Sigmoid colon (tissue), 6 donors: ENCODE measurements at regions not wholly inside any gene's neighbourhood (a gene's known extent, or its start where the extent isn't known, plus 50 kb on each side); places are given as distances from the start of the nearest gene placed in this dataset.
"Not testable (repeated sequence)": the region's sequence is repeated elsewhere in the genome, so short reads cannot be mapped to it uniquely, and the experiment has no call there.

Experiments
- DNase-seq: peaks from one replicate; pipeline ENCODE4 v3.0.0-alpha.2; 2019
- H3K27ac ChIP-seq, 4 donors: fragments of 200-600 bp; sonication (generic); one replicate each; pipeline ENCODE4 v1.5.1; 2016 to 2019; ENCODE audit warnings: mild to moderate bottlenecking in 1 of 4
- H3K27me3 ChIP-seq, 3 donors: fragments of 200-600 bp; sonication (generic); one replicate each; pipeline ENCODE4 v1.5.1; 2019; ENCODE audit warnings: mild to moderate bottlenecking in 1 of 3
- H3K36me3 ChIP-seq, 4 donors: fragments of 200-600 bp; sonication (generic); one replicate each; pipeline ENCODE4 v1.5.1; 2016 to 2019
- H3K4me1 ChIP-seq, 4 donors: fragments of 200-600 bp; sonication (generic); one replicate each; pipeline ENCODE4 v1.5.1; 2017 to 2019
- H3K4me3 ChIP-seq, 4 donors: fragments of 200-600 bp; sonication (generic); one replicate each; pipeline ENCODE4 v1.5.1; 2017 to 2019; ENCODE audit warnings: mild to moderate bottlenecking in 2 of 4, moderate library complexity in 1 of 4
- H3K9me3 ChIP-seq, 4 donors: fragments of 200-600 bp in 3 of 4; sonication (generic) in 3 of 4; one replicate each; pipeline versions ENCODE4 v1.5.1 to v1.6.1; 2013 to 2019
- CTCF ChIP-seq, 4 experiments: fragments of 450-650 bp in 3 of 4; fragments of 200-600 bp in 1 of 4; IDR thresholded peaks; one replicate each; pipeline ENCODE4 v1.5.1; 2016 to 2019; ENCODE audit warnings: antibody characterized with exemption in 4 of 4, mild to moderate bottlenecking in 3 of 4, moderate library complexity in 2 of 4
- EP300 ChIP-seq, 4 donors: sonication (generic); formaldehyde crosslinking; IDR thresholded peaks; one replicate each; pipeline ENCODE4 v1.6.1; 2017; ENCODE audit warnings: antibody characterized with exemption in 4 of 4
- POLR2A ChIP-seq, 2 donors: fragments of 450-650 bp; IDR thresholded peaks; one replicate each; pipeline ENCODE4 v1.6.1; 2016; ENCODE audit warnings: antibody characterized with exemption in 2 of 2, mild to moderate bottlenecking in 2 of 2, moderate library complexity in 2 of 2
- POLR2AphosphoS5 ChIP-seq, 4 donors: sonication (generic); formaldehyde crosslinking; IDR thresholded peaks; one replicate each; pipeline ENCODE4 v1.6.1; 2017; ENCODE audit warnings: antibody characterized with exemption in 4 of 4
- WGBS, 2 donors: extraction: QIAGEN DNeasy Blood & Tissue Kit; methylation state at CpG; one replicate each; pipeline ENCODE4 v1.1.7; 2013; 5-methylcytosine and 5-hydroxymethylcytosine counted together
- intact Hi-C: fragments of 100-400 bp; cut with DNase I; formaldehyde crosslinking; loops from one replicate; pipeline ENCODE4 v1.15.1; 2023
- donor health status: healthy with polysubstance abuse.
- donor health status: healthy.

- Histone ChIP-seq H3K27me3 (no peaks in the 10 kb centered on the region), H3K36me3 (no peaks in the 10 kb centered on the region), H3K4me1 (no peaks in the 10 kb centered on the region), H3K9me3 (no peaks in the 10 kb centered on the region), H3K4me3 (no peak overlapping the region), H3K27ac (no peak overlapping the region)
- no peak for TF ChIP-seq POLR2AphosphoS5 (IDR thresholded peaks at IDR 0.05)
- no peak for TF ChIP-seq POLR2A (IDR thresholded peaks at IDR 0.05)
- TF ChIP-seq CTCF (IDR thresholded peaks at IDR 0.05), result no peak
- no peak for DNase-seq
- intact Hi-C loops, result no loop called here
These were observed 495.6 kb upstream of the PTCHD4 start for GRCh38 chr6:48606618-48607017.

GRCh38 chr6:48597951-48598350, 487.0 kb upstream of the PTCHD4 start:
- Histone ChIP-seq H3K27me3 (no peaks in the 10 kb centered on the region), H3K9me3 (no peaks in the 10 kb centered on the region), H3K36me3 (no peaks in the 10 kb centered on the region), H3K4me3 (no peak overlapping the region), H3K27ac (no peak overlapping the region), H3K4me1 (no peaks in the 10 kb centered on the region)
- 69 to 80% methylated on average over 3 of the region's 3 CpGs for WGBS, 2 donors
- intact Hi-C loops, result no loop called here
- TF ChIP-seq POLR2A (IDR thresholded peaks at IDR 0.05), result no peak
- no peak for TF ChIP-seq POLR2AphosphoS5 (IDR thresholded peaks at IDR 0.05)
- TF ChIP-seq CTCF (IDR thresholded peaks at IDR 0.05), result no peak
- no peak for TF ChIP-seq EP300 (IDR thresholded peaks at IDR 0.05)
- no peak for DNase-seq

GRCh38 chr6:48596830-48597229, 485.8 kb upstream of the PTCHD4 start:
- Histone ChIP-seq H3K4me1 (no peaks in the 10 kb centered on the region), H3K4me3 (no peak overlapping the region), H3K36me3 (no peaks in the 10 kb centered on the region), H3K9me3 (no peaks in the 10 kb centered on the region), H3K27me3 (no peaks in the 10 kb centered on the region), H3K27ac (no peak overlapping the region)
- TF ChIP-seq EP300 (IDR thresholded peaks at IDR 0.05) (no peak), CTCF (IDR thresholded peaks at IDR 0.05) (no peak), POLR2A (IDR thresholded peaks at IDR 0.05) (no peak), POLR2AphosphoS5 (IDR thresholded peaks at IDR 0.05) (no peak)
- no peak for DNase-seq
- intact Hi-C loops, result no loop called here

- intact Hi-C loops, H3K4me3 ChIP-seq, H3K27ac ChIP-seq, H3K36me3 ChIP-seq, H3K27me3 ChIP-seq, DNase-seq, H3K9me3 ChIP-seq, H3K4me1 ChIP-seq: not testable (repeated sequence)
These were observed 480.2 kb upstream of the PTCHD4 start for GRCh38 chr6:48591158-48591557.

GRCh38 chr6:48584846-48585245, 473.8 kb upstream of the PTCHD4 start:
- intact Hi-C loops, result no loop called here

More at GRCh38 chr6:48584846-48585245, 473.8 kb upstream of the PTCHD4 start:
- no peaks in the 10 kb centered on the region for H3K36me3 ChIP-seq
- H3K4me3 ChIP-seq, result no peak overlapping the region
- no peaks in the 10 kb centered on the region for H3K27me3 ChIP-seq
- no peaks in the 10 kb centered on the region for H3K9me3 ChIP-seq
- H3K4me1 ChIP-seq, result no peaks in the 10 kb centered on the region
- no peak for DNase-seq
- WGBS, 2 donors, result 84 to 87% methylated on average over 1 of the region's 1 CpG
- no peak overlapping the region for H3K27ac ChIP-seq
- TF ChIP-seq EP300 (IDR thresholded peaks at IDR 0.05) (no peak), POLR2AphosphoS5 (IDR thresholded peaks at IDR 0.05) (no peak), CTCF (IDR thresholded peaks at IDR 0.05) (no peak), POLR2A (IDR thresholded peaks at IDR 0.05) (no peak)
